NAMALWA (cell line): ENCODE measurements at regions not wholly inside any gene's neighbourhood (a gene's known extent, or its start where the extent isn't known, plus 50 kb on each side); places are given as distances from the start of the nearest gene placed in this dataset.

Experiments
- DNase-seq: peaks from one replicate; pipeline ENCODE4 v3.0.0-alpha.2; 2015; ENCODE audit warnings: low spot score

DNA sequence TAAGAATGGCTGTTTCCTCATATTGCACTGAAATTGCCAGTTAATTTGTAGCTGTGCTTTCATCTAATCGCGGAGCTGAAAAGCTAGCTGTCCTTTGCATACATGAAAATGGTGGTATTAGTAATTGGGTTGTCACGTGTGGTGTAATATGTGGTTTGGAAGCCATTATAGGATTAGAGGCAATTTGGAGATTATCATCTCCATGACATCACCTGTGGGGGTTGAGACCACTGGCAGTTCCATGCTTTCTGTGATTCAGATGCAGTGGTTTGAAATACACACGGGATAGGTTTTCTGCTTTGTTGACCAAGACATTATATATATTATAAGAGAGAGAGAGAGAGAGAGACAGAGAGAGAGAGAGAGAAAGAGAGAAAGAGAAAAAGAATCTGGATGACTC, 180.8 kb downstream of the RAB11FIP2 start:
- no peak for DNase-seq

- no peak for DNase-seq
Measured at GRCh38 chr10:117868151-117868550, 178.6 kb downstream of the RAB11FIP2 start.

GRCh38 chr10:117875793-117876192, 170.9 kb downstream of the RAB11FIP2 start:
- DNase-seq: no peak

DNA sequence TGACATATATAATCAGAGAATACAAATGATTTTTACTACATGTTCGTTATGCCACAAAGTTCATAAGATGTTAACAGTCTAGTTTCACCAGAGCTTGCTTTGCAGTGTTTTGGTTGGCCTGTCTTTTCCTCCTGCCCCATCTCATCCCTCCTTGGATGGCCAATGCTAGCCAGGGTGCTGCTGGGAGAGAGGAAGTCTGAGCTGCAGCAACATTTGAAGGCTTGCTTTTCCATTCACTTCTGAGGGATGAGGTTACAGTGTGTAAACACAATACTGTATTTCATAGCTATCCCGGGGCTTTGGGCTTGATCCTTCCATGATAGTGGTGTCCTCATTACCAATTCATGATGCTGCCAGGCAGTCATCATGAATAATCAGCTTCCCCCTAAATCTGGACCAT, 170.5 kb downstream of the RAB11FIP2 start:
- DNase-seq: no peak

GRCh38 chr10:117878626-117879025, 168.1 kb downstream of the RAB11FIP2 start:
- DNase-seq: no peak

- no peak for DNase-seq
Measured at GRCh38 chr10:117884093-117884492, 162.6 kb downstream of the RAB11FIP2 start.

- DNase-seq: no peak
Measured at GRCh38 chr10:117884592-117884991, 162.1 kb downstream of the RAB11FIP2 start.

- no peak for DNase-seq
Measured at GRCh38 chr10:117885206-117885829, 161.4 kb downstream of the RAB11FIP2 start.

DNA sequence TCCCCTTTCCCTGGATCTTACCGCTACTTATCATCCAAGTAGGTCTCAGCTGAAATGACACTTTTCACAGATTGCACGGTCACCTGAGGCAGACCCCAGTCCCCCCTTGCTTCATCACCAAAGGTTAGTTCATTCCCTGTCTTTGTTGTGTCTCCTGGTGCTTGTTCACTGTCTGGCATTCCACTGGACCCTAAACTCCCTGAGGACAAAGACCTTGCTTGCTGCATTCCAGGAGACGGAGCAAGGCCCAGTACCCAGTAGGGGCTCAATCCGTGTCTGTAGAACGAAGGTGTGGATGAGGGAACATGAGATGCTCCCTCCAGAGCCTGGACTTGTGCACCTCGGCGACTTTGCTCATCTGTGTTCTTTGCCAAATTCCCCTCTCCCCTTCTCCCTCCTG, 160.0 kb downstream of the RAB11FIP2 start:
- no peak for DNase-seq

GRCh38 chr10:117889664-117890063, 157.1 kb downstream of the RAB11FIP2 start:
- DNase-seq: no peak

- DNase-seq: no peak
Measured at GRCh38 chr10:117892681-117893220, 154.0 kb downstream of the RAB11FIP2 start.

DNA sequence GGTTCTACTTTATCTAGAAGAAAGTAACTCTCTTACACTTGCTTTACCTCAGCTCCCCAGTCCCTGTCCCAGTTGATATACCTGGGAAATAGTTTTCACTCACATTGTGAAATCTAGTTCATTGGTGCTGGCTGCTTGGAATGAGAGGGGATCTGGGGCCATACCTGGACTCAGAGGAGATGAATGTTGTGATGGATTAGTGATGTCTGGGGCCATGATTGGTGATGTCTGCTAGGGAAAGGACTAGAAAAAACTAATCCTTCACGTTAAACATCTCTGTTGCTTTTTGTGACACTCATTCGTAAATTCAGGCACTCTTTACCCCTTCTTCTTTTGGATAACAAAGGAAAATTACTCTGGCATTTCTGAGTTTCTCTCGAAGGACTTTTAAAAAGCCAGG, 152.4 kb downstream of the RAB11FIP2 start:
- DNase-seq: no peak

DNA sequence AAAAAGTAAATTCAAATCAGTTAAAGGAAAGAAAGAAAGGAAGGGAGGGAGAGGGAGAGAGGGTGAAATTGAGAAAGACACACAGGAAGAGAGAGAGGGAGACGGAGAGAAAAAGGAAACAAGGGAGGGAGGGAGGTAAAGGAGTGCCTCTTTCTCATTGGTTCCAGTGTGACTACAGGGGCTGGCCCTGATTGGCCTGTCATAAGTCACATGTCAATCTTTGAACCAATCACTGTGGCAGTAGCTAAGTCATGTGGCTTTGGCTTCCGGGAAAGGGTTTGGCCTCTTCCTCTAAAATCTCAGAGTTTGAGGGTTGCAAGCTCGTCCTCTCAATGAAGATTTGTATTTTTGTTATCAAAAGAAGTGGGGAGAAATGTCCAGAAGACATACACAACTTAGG, 150.2 kb downstream of the RAB11FIP2 start:
- DNase-seq: peak; percentile 90

DNA sequence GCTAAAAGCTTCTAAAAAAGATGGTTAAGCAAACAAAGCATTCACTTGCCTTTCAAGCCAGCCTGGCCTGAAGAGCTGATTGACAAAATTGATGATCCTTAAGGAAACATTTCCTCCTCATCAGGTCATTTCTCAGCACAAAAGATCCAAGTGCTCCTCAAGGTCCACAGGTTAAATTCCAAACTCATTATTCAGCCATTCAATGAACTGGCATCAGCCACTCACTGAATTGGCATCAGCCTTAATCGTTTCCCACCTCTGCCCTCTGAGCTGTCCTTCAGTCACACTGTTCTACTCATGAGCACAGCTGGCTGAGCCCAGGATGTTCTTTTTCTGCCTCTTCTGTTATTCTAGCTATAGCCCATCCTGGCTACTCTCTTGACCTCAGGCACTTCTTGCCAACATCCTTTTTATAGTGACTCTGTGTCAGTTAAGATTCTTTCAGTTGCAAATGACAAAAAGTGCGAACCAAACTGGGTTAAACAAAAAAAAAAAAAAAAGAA, 147.5 kb downstream of the RAB11FIP2 start:
- DNase-seq: no peak

GRCh38 chr10:117900280-117900679, 146.5 kb downstream of the RAB11FIP2 start:
- no peak for DNase-seq

- no peak for DNase-seq
Measured at GRCh38 chr10:117903854-117904253, 142.9 kb downstream of the RAB11FIP2 start.

DNA sequence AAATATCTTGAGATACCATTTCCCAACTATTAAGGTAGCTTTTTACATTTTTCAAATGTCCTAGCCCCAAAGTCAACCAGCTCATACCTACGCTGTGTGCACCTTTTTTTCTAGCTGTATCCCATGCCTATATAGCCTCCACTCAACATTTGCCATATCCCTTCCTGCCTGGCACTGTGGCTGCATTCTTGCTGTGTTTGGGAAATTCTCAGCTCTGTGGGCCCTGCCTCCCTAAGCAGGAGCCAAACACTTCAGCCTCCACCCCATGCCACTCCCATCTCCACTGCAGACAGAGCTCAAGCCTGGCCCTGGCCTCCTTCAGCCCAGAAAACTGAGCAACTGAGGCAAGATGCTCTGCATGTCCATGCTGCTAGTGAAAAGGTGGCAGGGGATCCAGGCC, 141.3 kb downstream of the RAB11FIP2 start:
- no peak for DNase-seq

- no peak for DNase-seq
Measured at GRCh38 chr10:117911684-117912083, 135.1 kb downstream of the RAB11FIP2 start.

- no peak for DNase-seq
Measured at GRCh38 chr10:117914334-117914733, 132.4 kb downstream of the RAB11FIP2 start.

DNA sequence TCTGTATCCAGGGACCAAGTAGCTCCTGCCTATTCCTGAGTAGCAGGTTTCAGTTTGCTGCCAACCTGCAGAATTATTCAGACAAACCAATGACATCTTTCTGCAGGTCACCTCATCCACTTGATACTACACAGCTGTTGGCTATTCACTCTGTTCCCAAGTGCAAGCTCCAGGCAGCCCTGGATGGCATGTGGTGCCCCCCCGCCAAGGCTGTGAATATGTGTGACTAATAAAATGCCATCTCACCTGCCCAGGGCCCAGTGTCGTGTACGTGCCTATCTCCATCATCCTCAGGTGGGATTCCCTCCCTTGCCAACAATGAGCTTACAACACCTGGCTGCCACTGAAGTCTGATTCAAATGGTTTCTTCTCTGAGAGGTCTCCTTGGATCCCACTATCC, 125.8 kb downstream of the RAB11FIP2 start:
- DNase-seq: no peak

- no peak for DNase-seq
Measured at GRCh38 chr10:117921421-117921820, 125.3 kb downstream of the RAB11FIP2 start.

DNA sequence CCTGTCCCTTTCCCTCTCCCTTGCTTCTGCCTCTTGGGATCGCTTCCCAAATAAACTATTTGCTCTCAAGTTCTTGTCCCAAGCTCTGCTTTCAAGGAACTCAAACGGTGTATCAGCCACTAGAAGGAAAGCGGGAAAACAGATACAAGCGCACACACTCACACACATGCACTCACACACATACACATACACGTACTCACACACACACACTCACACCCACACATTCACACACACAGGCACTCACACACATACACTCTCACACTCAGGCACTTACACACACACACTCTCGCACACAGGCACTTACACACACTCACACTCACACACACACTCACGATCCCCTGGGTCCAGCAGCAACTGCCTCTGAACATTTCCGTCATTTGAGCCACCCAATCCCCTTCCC, 121.9 kb downstream of the RAB11FIP2 start:
- DNase-seq: no peak

DNA sequence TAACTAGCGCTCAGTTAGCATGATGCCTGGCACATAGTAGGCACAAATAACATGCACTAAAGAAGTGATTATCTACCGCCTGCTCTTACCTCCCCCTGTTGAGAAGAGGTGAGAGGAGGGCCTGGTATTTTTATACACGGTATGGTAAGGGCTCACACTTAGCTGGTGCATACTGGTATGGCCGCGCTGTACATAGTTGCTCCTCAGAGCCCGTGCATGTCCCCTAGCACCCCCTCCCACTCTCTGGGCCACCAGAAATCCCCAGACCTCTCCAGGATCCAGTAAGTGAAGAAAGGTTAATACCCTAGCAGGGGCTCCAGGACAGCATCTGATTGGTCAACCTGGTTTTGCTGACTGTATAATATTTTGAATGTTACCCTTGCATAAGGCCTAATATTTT, 121.4 kb downstream of the RAB11FIP2 start:
- DNase-seq: no peak

GRCh38 chr10:117926491-117926890, 120.2 kb downstream of the RAB11FIP2 start:
- DNase-seq: no peak
